Dedifferentiated amniotic fluid mesenchymal stem cell (primary cell): ENCODE measurements at regions not wholly inside any gene's neighbourhood (a gene's known extent, or its start where the extent isn't known, plus 50 kb on each side); places are given as distances from the start of the nearest gene placed in this dataset.
A peak's percentile ranks its signal among the peaks of the same experiment; 100 is the strongest.
"Not testable (repeated sequence)": the region's sequence is repeated elsewhere in the genome, so short reads cannot be mapped to it uniquely, and the experiment has no call there.

Source experiments
- DNase-seq: peaks from one replicate; pipeline ENCODE4 v3.0.0-alpha.2; 2016; ENCODE audit errors: extremely low spot score

GRCh38 chr6:71053475-71053874 is 96.6 kb upstream of the B3GAT2 start:
- no peak for DNase-seq

- no peak for DNase-seq
Measured at GRCh38 chr6:71056656-71057055, 99.8 kb upstream of the B3GAT2 start.

GRCh38 chr6:71066153-71066552 is 109.3 kb upstream of the B3GAT2 start:
- no peak for DNase-seq

- no peak for DNase-seq
Measured at GRCh38 chr6:71067816-71068215, 111.0 kb upstream of the B3GAT2 start.

GRCh38 chr6:71072508-71072907 is 115.6 kb upstream of the B3GAT2 start:
- DNase-seq = no peak

- DNase-seq = no peak
Measured at GRCh38 chr6:71077655-71078054, 120.8 kb upstream of the B3GAT2 start.

- no peak for DNase-seq
Measured at GRCh38 chr6:71079677-71080076, 122.8 kb upstream of the B3GAT2 start.

- no peak for DNase-seq
Measured at GRCh38 chr6:71080133-71080532, 123.3 kb upstream of the B3GAT2 start.

GRCh38 chr6:71080826-71081225 is 124.0 kb upstream of the B3GAT2 start:
- no peak for DNase-seq

- no peak for DNase-seq
Measured at GRCh38 chr6:71082033-71082650, 125.3 kb upstream of the B3GAT2 start.

- no peak for DNase-seq
Measured at GRCh38 chr6:71083308-71083820, 126.5 kb upstream of the B3GAT2 start.

- DNase-seq = no peak
Measured at GRCh38 chr6:71088166-71088565, 131.3 kb upstream of the B3GAT2 start.

GRCh38 chr6:71090217-71090616 is 133.4 kb upstream of the B3GAT2 start:
- DNase-seq = no peak

- no peak for DNase-seq
Measured at GRCh38 chr6:71091167-71091566, 134.3 kb upstream of the B3GAT2 start.

- no peak for DNase-seq
Measured at GRCh38 chr6:71091956-71092355, 135.1 kb upstream of the B3GAT2 start.

GRCh38 chr6:71097264-71097663 is 140.4 kb upstream of the B3GAT2 start:
- DNase-seq = not testable (repeated sequence)

- no peak for DNase-seq
Measured at GRCh38 chr6:71099649-71100048, 142.8 kb upstream of the B3GAT2 start.

GRCh38 chr6:71103130-71103529 is 146.3 kb upstream of the B3GAT2 start:
- no peak for DNase-seq

- DNase-seq = no peak
Measured at GRCh38 chr6:71103641-71104040, 146.8 kb upstream of the B3GAT2 start.

- DNase-seq = no peak
Measured at GRCh38 chr6:71106276-71106675, 149.4 kb upstream of the B3GAT2 start.

- peak; percentile 50 for DNase-seq
Measured at GRCh38 chr6:71107911-71108420, 151.1 kb upstream of the B3GAT2 start.

GRCh38 chr6:71114544-71114943 is 157.7 kb upstream of the B3GAT2 start:
- no peak for DNase-seq

- DNase-seq = no peak
Measured at GRCh38 chr6:71114986-71115385, 158.1 kb upstream of the B3GAT2 start.

GRCh38 chr6:71119560-71119959 is 162.7 kb upstream of the B3GAT2 start:
- no peak for DNase-seq
